ENCODE measurements at regions not wholly inside any gene's neighbourhood (a gene's known extent, or its start where the extent isn't known, plus 50 kb on each side); places are given as distances from the start of the nearest gene placed in this dataset.
"Not testable (repeated sequence)": the region's sequence is repeated elsewhere in the genome, so short reads cannot be mapped to it uniquely, and the experiment has no call there.

DNA sequence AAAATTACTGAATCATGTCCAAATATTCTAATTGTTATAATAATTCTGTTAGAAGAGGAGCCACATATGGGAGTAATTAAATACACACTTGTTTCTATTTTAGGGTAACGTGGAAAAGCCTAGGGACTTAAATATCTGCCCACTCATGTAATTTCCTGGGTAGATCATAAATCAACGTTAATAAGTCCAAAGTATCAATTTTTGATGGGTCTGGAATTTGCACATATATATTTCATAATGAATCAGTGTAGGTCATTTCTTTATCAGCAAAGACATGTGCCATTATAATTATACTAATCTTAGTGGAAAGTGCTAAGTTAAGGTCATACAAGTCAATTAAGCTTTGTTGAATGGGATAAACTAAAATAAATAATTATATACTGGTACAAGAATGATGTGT, 346.2 kb downstream of the ZBBX start:
- Histone ChIP-seq H3K36me3 (ENCODE audit: control insufficient read depth in 1 of 2, insufficient read depth in 2 of 2, low read length in 2 of 2) (no peaks in the 10 kb centered on the region), H3K4me1 (ENCODE audit: control insufficient read depth in 1 of 2, insufficient read depth in 2 of 2, low read length in 2 of 2) (no peaks in the 10 kb centered on the region), H3K4me3 (ENCODE audit: low read depth in 1 of 2, low read length in 2 of 2) (no peak overlapping the region), H3K27ac (ENCODE audit: low read length) (no peak overlapping the region), H3K9me3 (ENCODE audit: control insufficient read depth in 1 of 2, low read length in 2 of 2) (no peaks in the 10 kb centered on the region), H3K27me3 (ENCODE audit: low read depth, low read length) (no peaks in the 10 kb centered on the region)

GRCh38 chr3:167032267-167032876, 347.7 kb downstream of the ZBBX start:
- Histone ChIP-seq H3K27ac (ENCODE audit: low read length) (no peak overlapping the region), H3K4me3 (ENCODE audit: low read depth in 1 of 2, low read length in 2 of 2) (no peak overlapping the region), H3K27me3 (ENCODE audit: low read depth, low read length) (no peaks in the 10 kb centered on the region), H3K4me1 (ENCODE audit: control insufficient read depth in 1 of 2, insufficient read depth in 2 of 2, low read length in 2 of 2) (no peaks in the 10 kb centered on the region), H3K9me3 (ENCODE audit: control insufficient read depth in 1 of 2, low read length in 2 of 2) (no peaks in the 10 kb centered on the region), H3K36me3 (ENCODE audit: control insufficient read depth in 1 of 2, insufficient read depth in 2 of 2, low read length in 2 of 2) (no peaks in the 10 kb centered on the region)

GRCh38 chr3:167031364-167032049, 348.6 kb downstream of the ZBBX start:
- Histone ChIP-seq H3K27ac (ENCODE audit: low read length) (no peak overlapping the region), H3K9me3 (ENCODE audit: control insufficient read depth in 1 of 2, low read length in 2 of 2) (no peaks in the 10 kb centered on the region), H3K4me3 (ENCODE audit: low read depth in 1 of 2, low read length in 2 of 2) (no peak overlapping the region), H3K27me3 (ENCODE audit: low read depth, low read length) (no peaks in the 10 kb centered on the region), H3K4me1 (ENCODE audit: control insufficient read depth in 1 of 2, insufficient read depth in 2 of 2, low read length in 2 of 2) (no peaks in the 10 kb centered on the region), H3K36me3 (ENCODE audit: control insufficient read depth in 1 of 2, insufficient read depth in 2 of 2, low read length in 2 of 2) (no peaks in the 10 kb centered on the region)

GRCh38 chr3:167030082-167030725, 349.9 kb downstream of the ZBBX start:
- Histone ChIP-seq H3K27me3 (ENCODE audit: low read depth, low read length) (no peaks in the 10 kb centered on the region), H3K9me3 (ENCODE audit: control insufficient read depth in 1 of 2, low read length in 2 of 2) (no peaks in the 10 kb centered on the region), H3K4me3 (ENCODE audit: low read depth in 1 of 2, low read length in 2 of 2) (no peak overlapping the region), H3K36me3 (ENCODE audit: control insufficient read depth in 1 of 2, insufficient read depth in 2 of 2, low read length in 2 of 2) (no peaks in the 10 kb centered on the region), H3K4me1 (ENCODE audit: control insufficient read depth in 1 of 2, insufficient read depth in 2 of 2, low read length in 2 of 2) (no peaks in the 10 kb centered on the region), H3K27ac (ENCODE audit: low read length) (no peak overlapping the region)

GRCh38 chr3:167019503-167019902, 360.6 kb downstream of the ZBBX start:
- not testable (repeated sequence) for H3K27me3 ChIP-seq (ENCODE audit: low read depth, low read length); H3K36me3 ChIP-seq (ENCODE audit: control insufficient read depth in 1 of 2, insufficient read depth in 2 of 2, low read length in 2 of 2); H3K4me1 ChIP-seq (ENCODE audit: control insufficient read depth in 1 of 2, insufficient read depth in 2 of 2, low read length in 2 of 2); H3K27ac ChIP-seq (ENCODE audit: low read length); H3K9me3 ChIP-seq (ENCODE audit: control insufficient read depth in 1 of 2, low read length in 2 of 2); H3K4me3 ChIP-seq (ENCODE audit: low read depth in 1 of 2, low read length in 2 of 2)

DNA sequence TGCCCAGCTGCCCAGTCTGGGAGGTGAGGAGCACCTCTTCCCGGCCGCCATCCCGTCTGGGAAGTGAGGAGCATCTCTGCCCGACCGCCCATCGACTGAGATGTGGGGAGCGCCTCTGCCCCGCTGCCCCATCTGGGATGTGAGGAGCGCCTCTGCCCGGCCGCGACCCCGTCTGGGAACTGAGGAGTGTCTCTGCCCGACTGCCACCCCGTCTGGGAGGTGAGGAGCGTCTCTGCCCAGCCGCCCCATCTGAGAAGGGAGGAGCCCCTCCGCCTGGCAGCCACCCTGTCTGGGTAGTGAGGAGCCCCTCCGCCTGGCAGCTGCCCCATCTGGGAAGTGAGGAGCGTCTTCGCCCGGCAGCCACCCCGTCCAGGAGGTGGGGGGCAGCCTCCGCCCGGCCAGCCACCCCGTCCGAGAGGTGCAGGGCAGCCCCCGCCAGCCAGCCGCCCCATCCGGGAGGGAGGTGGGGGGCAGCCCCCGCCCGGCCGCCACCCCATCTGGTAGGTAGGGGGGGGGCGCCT, 361.4 kb downstream of the ZBBX start:
- not testable (repeated sequence) for H3K27me3 ChIP-seq (ENCODE audit: low read depth, low read length); H3K36me3 ChIP-seq (ENCODE audit: control insufficient read depth in 1 of 2, insufficient read depth in 2 of 2, low read length in 2 of 2); H3K4me3 ChIP-seq (ENCODE audit: low read depth in 1 of 2, low read length in 2 of 2); H3K4me1 ChIP-seq (ENCODE audit: control insufficient read depth in 1 of 2, insufficient read depth in 2 of 2, low read length in 2 of 2); H3K27ac ChIP-seq (ENCODE audit: low read length); H3K9me3 ChIP-seq (ENCODE audit: control insufficient read depth in 1 of 2, low read length in 2 of 2)

GRCh38 chr3:167012691-167013090, 367.4 kb downstream of the ZBBX start:
- Histone ChIP-seq H3K4me1 (ENCODE audit: control insufficient read depth in 1 of 2, insufficient read depth in 2 of 2, low read length in 2 of 2) (no peaks in the 10 kb centered on the region), H3K36me3 (ENCODE audit: control insufficient read depth in 1 of 2, insufficient read depth in 2 of 2, low read length in 2 of 2) (no peaks in the 10 kb centered on the region), H3K9me3 (ENCODE audit: control insufficient read depth in 1 of 2, low read length in 2 of 2) (no peaks in the 10 kb centered on the region), H3K27me3 (ENCODE audit: low read depth, low read length) (no peaks in the 10 kb centered on the region), H3K4me3 (ENCODE audit: low read depth in 1 of 2, low read length in 2 of 2) (no peak overlapping the region), H3K27ac (ENCODE audit: low read length) (no peak overlapping the region)

DNA sequence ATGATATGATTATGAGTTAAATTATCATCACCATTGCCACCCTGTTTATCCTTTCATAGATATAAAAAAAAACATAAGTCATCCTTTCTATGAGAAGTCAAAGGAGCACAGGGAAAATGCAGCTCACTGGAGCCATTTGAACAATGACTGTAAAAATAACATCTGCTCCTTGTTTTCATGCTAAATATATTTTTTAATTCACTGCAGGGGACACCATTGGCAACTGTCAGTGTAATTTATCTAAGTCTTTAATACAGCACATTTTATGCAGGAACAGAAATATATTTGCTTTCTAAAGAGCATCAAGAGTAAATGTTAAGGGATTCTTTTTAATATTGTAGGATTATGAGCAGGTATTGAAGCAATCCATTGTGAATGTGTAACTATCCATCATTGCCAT, 371.3 kb downstream of the ZBBX start:
- Histone ChIP-seq H3K27ac (ENCODE audit: low read length) (no peak overlapping the region), H3K27me3 (ENCODE audit: low read depth, low read length) (no peaks in the 10 kb centered on the region), H3K4me1 (ENCODE audit: control insufficient read depth in 1 of 2, insufficient read depth in 2 of 2, low read length in 2 of 2) (no peaks in the 10 kb centered on the region), H3K4me3 (ENCODE audit: low read depth in 1 of 2, low read length in 2 of 2) (no peak overlapping the region), H3K36me3 (ENCODE audit: control insufficient read depth in 1 of 2, insufficient read depth in 2 of 2, low read length in 2 of 2) (no peaks in the 10 kb centered on the region), H3K9me3 (ENCODE audit: control insufficient read depth in 1 of 2, low read length in 2 of 2) (no peaks in the 10 kb centered on the region)

- no peak overlapping the region for H3K27ac ChIP-seq (ENCODE audit: low read length)
- H3K4me1 ChIP-seq (ENCODE audit: control insufficient read depth in 1 of 2, insufficient read depth in 2 of 2, low read length in 2 of 2), result no peaks in the 10 kb centered on the region
- H3K27me3 ChIP-seq (ENCODE audit: low read depth, low read length), result no peaks in the 10 kb centered on the region
- no peak overlapping the region for H3K4me3 ChIP-seq (ENCODE audit: low read depth in 1 of 2, low read length in 2 of 2)
- H3K36me3 ChIP-seq (ENCODE audit: control insufficient read depth in 1 of 2, insufficient read depth in 2 of 2, low read length in 2 of 2), result no peaks in the 10 kb centered on the region
- H3K9me3 ChIP-seq (ENCODE audit: control insufficient read depth in 1 of 2, low read length in 2 of 2), result peaks cover 0 to 9% of the 10 kb centered on the region in 2 donors
Observed at GRCh38 chr3:167001374-167001773, 378.7 kb downstream of the ZBBX start.

DNA sequence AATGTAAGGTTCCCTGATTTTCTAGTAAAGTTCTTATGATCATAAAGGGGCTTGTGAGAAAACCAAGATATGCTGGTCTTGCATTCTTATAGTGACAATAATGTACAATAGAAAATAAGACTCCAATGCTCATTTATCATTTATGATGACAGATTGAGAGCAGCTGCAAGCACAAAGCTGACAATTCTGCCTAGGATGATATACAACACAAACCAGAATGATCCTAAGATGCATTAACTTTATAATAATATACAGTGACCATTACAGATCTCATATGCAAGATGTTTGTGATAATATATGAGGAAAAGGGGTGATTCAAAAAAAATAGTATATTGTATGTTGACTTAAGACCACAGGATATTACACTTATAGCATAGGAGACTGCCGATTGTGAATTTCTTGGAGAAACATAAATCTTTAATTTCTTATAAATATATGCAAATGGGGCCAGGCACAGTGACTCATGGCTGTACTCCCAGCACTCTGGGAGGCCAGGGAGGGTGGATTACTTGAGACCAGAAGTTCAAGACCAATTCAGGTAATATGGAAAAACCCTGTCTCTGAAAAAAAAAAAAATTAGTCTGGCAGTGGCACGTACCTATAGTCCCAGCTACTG, 387.0 kb downstream of the ZBBX start:
- H3K27ac ChIP-seq (ENCODE audit: low read length), result no peak overlapping the region
- H3K9me3 ChIP-seq (ENCODE audit: control insufficient read depth in 1 of 2, low read length in 2 of 2), result no peaks in the 10 kb centered on the region
- H3K36me3 ChIP-seq (ENCODE audit: control insufficient read depth in 1 of 2, insufficient read depth in 2 of 2, low read length in 2 of 2), result no peaks in the 10 kb centered on the region
- H3K27me3 ChIP-seq (ENCODE audit: low read depth, low read length), result no peaks in the 10 kb centered on the region
- H3K4me1 ChIP-seq (ENCODE audit: control insufficient read depth in 1 of 2, insufficient read depth in 2 of 2, low read length in 2 of 2), result no peaks in the 10 kb centered on the region
- H3K4me3 ChIP-seq (ENCODE audit: low read depth in 1 of 2, low read length in 2 of 2), result no peak overlapping the region

DNA sequence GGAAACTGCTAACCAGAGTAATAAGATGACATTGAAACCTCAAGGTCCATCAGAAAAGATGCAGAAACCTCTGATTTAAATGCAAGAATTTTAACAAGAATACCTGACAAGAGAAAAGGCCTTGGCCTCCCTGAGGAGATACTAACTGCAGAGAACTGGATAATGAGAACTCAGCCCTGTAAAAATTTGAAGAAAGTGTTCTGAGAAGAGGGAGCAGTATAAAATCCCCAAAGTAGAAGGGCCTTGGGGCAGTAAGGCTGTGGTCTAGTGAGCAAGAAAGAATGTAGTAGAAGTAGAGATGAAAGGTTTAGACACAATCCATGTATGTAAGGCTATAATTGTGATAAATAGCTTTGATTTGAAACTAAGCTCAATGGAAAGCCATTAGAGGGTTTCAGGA, 394.1 kb downstream of the ZBBX start:
- no peaks in the 10 kb centered on the region for H3K9me3 ChIP-seq (ENCODE audit: control insufficient read depth in 1 of 2, low read length in 2 of 2)
- no peaks in the 10 kb centered on the region for H3K4me1 ChIP-seq (ENCODE audit: control insufficient read depth in 1 of 2, insufficient read depth in 2 of 2, low read length in 2 of 2)
- H3K27ac ChIP-seq (ENCODE audit: low read length), result no peak overlapping the region
- H3K4me3 ChIP-seq (ENCODE audit: low read depth in 1 of 2, low read length in 2 of 2), result no peak overlapping the region
- no peaks in the 10 kb centered on the region for H3K36me3 ChIP-seq (ENCODE audit: control insufficient read depth in 1 of 2, insufficient read depth in 2 of 2, low read length in 2 of 2)
- no peaks in the 10 kb centered on the region for H3K27me3 ChIP-seq (ENCODE audit: low read depth, low read length)

Data from muscle layer of duodenum (tissue), 2 donors.